Myocyte (in vitro differentiated cells): ENCODE measurements at regions not wholly inside any gene's neighbourhood (a gene's known extent, or its start where the extent isn't known, plus 50 kb on each side); places are given as distances from the start of the nearest gene placed in this dataset.
A peak's percentile ranks its signal among the peaks of the same experiment; 100 is the strongest.
"Not testable (repeated sequence)": the region's sequence is repeated elsewhere in the genome, so short reads cannot be mapped to it uniquely, and the experiment has no call there.

Experiments used
- DNase-seq: peaks from one replicate; pipeline ENCODE4 v3.0.0-alpha.2; 2012; ENCODE audit warnings: low read depth

- no peak for DNase-seq
Observed at GRCh38 chr6:90372885-90373284, 76.2 kb upstream of the BACH2 start.

GRCh38 chr6:90372450-90372849 lies 75.8 kb upstream of the BACH2 start:
- no peak for DNase-seq

GRCh38 chr6:90370493-90370959 lies 73.9 kb upstream of the BACH2 start:
- DNase-seq, result no peak

- no peak for DNase-seq
Observed at GRCh38 chr6:90369651-90370050, 73.0 kb upstream of the BACH2 start.

GRCh38 chr6:90369024-90369519 lies 72.4 kb upstream of the BACH2 start:
- DNase-seq, result peak; percentile 97

GRCh38 chr6:90368601-90369000 lies 72.0 kb upstream of the BACH2 start:
- DNase-seq, result peak; percentile 28

- DNase-seq, result no peak
Observed at GRCh38 chr6:90368001-90368400, 71.4 kb upstream of the BACH2 start.

GRCh38 chr6:90365565-90366219 lies 69.0 kb upstream of the BACH2 start:
- no peak for DNase-seq

GRCh38 chr6:90365002-90365401 lies 68.4 kb upstream of the BACH2 start:
- DNase-seq, result no peak

GRCh38 chr6:90364286-90364685 lies 67.6 kb upstream of the BACH2 start:
- no peak for DNase-seq

- DNase-seq, result no peak
Observed at GRCh38 chr6:90362318-90362717, 65.7 kb upstream of the BACH2 start.

GRCh38 chr6:90361174-90361573 lies 64.5 kb upstream of the BACH2 start:
- DNase-seq, result no peak

GRCh38 chr6:90358036-90358770 lies 61.6 kb upstream of the BACH2 start:
- not testable (repeated sequence) for DNase-seq

GRCh38 chr6:90356012-90356421 lies 59.4 kb upstream of the BACH2 start:
- no peak for DNase-seq

GRCh38 chr6:90354961-90355360 lies 58.3 kb upstream of the BACH2 start:
- no peak for DNase-seq

GRCh38 chr6:90351696-90352095 lies 55.1 kb upstream of the BACH2 start:
- DNase-seq, result no peak

- no peak for DNase-seq
Observed at GRCh38 chr6:90350689-90351554, 54.3 kb upstream of the BACH2 start.

- DNase-seq, result no peak
Observed at GRCh38 chr6:90347411-90347851, 50.8 kb upstream of the BACH2 start.

- DNase-seq, result no peak
Observed at GRCh38 chr6:90346729-90347128, 50.1 kb upstream of the BACH2 start.
